Esophagus squamous epithelium (tissue), 4 donors: ENCODE measurements at regions not wholly inside any gene's neighbourhood (a gene's known extent, or its start where the extent isn't known, plus 50 kb on each side); places are given as distances from the start of the nearest gene placed in this dataset.

ENCODE experiments used
- CTCF ChIP-seq, 6 experiments: fragments of 450-650 bp in 4 of 6; fragments of 200-600 bp in 2 of 6; sonication (generic) in 2 of 6; IDR thresholded peaks; one replicate each; pipeline ENCODE4 v1.5.1; 2016 to 2019; ENCODE audit warnings: antibody characterized with exemption in 6 of 6, mild to moderate bottlenecking in 4 of 6, moderate library complexity in 4 of 6
- POLR2A ChIP-seq, 4 donors: fragments of 450-650 bp; IDR thresholded peaks; one replicate each; pipeline ENCODE4 v1.6.1; 2017; ENCODE audit warnings: antibody characterized with exemption in 4 of 4, mild to moderate bottlenecking in 4 of 4, moderate library complexity in 3 of 4

- TF ChIP-seq CTCF (IDR thresholded peaks at IDR 0.05) (no peak), POLR2A (IDR thresholded peaks at IDR 0.05) (no peak)
Observed at GRCh38 chr6:150652848-150653613, 53.3 kb downstream of the PLEKHG1 start.
